ENCODE measurements at regions not wholly inside any gene's neighbourhood (a gene's known extent, or its start where the extent isn't known, plus 50 kb on each side); places are given as distances from the start of the nearest gene placed in this dataset.

DNA sequence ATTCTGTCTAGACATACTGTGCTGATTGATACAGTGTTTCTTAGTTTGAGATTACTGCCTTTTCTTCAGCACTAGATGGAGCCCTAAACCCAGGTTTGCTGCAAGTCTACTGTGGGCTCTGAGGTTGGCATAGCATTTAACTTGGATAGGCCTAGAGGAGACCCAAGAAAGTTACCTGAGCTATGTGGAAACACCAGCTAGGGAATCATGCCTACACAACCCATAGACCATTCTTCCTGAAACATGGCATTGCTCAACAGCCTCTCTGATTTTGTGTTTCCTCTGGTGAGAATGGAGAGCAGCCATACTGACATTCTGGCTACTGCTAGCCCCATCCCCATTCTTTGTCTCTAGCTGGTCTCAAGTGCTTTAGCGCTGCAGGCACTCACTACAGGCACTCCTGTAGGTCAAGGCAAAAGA lies 287.7 kb upstream of the PCDH18 start:
- TF ChIP-seq, protein P1, sequence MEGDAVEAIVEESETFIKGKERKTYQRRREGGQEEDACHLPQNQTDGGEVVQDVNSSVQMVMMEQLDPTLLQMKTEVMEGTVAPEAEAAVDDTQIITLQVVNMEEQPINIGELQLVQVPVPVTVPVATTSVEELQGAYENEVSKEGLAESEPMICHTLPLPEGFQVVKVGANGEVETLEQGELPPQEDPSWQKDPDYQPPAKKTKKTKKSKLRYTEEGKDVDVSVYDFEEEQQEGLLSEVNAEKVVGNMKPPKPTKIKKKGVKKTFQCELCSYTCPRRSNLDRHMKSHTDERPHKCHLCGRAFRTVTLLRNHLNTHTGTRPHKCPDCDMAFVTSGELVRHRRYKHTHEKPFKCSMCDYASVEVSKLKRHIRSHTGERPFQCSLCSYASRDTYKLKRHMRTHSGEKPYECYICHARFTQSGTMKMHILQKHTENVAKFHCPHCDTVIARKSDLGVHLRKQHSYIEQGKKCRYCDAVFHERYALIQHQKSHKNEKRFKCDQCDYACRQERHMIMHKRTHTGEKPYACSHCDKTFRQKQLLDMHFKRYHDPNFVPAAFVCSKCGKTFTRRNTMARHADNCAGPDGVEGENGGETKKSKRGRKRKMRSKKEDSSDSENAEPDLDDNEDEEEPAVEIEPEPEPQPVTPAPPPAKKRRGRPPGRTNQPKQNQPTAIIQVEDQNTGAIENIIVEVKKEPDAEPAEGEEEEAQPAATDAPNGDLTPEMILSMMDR (IDR thresholded peaks at IDR 0.05), result peak; percentile 61
- TF ChIP-seq, protein P2, sequence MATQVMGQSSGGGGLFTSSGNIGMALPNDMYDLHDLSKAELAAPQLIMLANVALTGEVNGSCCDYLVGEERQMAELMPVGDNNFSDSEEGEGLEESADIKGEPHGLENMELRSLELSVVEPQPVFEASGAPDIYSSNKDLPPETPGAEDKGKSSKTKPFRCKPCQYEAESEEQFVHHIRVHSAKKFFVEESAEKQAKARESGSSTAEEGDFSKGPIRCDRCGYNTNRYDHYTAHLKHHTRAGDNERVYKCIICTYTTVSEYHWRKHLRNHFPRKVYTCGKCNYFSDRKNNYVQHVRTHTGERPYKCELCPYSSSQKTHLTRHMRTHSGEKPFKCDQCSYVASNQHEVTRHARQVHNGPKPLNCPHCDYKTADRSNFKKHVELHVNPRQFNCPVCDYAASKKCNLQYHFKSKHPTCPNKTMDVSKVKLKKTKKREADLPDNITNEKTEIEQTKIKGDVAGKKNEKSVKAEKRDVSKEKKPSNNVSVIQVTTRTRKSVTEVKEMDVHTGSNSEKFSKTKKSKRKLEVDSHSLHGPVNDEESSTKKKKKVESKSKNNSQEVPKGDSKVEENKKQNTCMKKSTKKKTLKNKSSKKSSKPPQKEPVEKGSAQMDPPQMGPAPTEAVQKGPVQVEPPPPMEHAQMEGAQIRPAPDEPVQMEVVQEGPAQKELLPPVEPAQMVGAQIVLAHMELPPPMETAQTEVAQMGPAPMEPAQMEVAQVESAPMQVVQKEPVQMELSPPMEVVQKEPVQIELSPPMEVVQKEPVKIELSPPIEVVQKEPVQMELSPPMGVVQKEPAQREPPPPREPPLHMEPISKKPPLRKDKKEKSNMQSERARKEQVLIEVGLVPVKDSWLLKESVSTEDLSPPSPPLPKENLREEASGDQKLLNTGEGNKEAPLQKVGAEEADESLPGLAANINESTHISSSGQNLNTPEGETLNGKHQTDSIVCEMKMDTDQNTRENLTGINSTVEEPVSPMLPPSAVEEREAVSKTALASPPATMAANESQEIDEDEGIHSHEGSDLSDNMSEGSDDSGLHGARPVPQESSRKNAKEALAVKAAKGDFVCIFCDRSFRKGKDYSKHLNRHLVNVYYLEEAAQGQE (IDR thresholded peaks at IDR 0.05; ENCODE audit: insufficient read depth in 1 of 2, low read depth in 2 of 2, low read length in 1 of 2), result no peak
- no peak for TF ChIP-seq POLR2AphosphoS5 (IDR thresholded peaks at IDR 0.05; ENCODE audit: low read depth, low read length)

All from Panc1 (cell line).